Neutrophil (primary cell): ENCODE measurements at regions not wholly inside any gene's neighbourhood (a gene's known extent, or its start where the extent isn't known, plus 50 kb on each side); places are given as distances from the start of the nearest gene placed in this dataset.

Source experiments
- H3K27ac ChIP-seq: fragments of 200-600 bp; sonication (generic); 2 replicates; pipeline ENCODE4 v1.5.1; 2016; ENCODE audit warnings: mild to moderate bottlenecking, moderate library complexity
- H3K27me3 ChIP-seq: fragments of 200-600 bp; sonication (generic); 2 replicates; pipeline ENCODE4 v1.6.0; 2016; ENCODE audit warnings: mild to moderate bottlenecking
- H3K36me3 ChIP-seq: fragments of 200-600 bp; sonication (generic); 2 replicates; pipeline ENCODE4 v1.5.1; 2017
- H3K4me1 ChIP-seq, 2 experiments: fragments of 200-600 bp in 1 of 2; sonication (generic) in 1 of 2; 1 replicate in 1 of 2; 2 replicates in 1 of 2; pipeline versions ENCODE4 v1.5.1 to v1.6.1; 2013 to 2016; ENCODE audit warnings: low read depth in 1 of 2, low read length in 1 of 2, mild to moderate bottlenecking in 1 of 2, moderate library complexity in 1 of 2; ENCODE audit not compliant: control insufficient read depth in 1 of 2, insufficient read depth in 1 of 2
- H3K4me3 ChIP-seq, 2 experiments: fragments of 200-600 bp in 1 of 2; sonication (generic) in 1 of 2; 1 replicate in 1 of 2; 2 replicates in 1 of 2; pipeline ENCODE4 v1.5.1; 2013 to 2016; ENCODE audit warnings: low read depth in 1 of 2, low read length in 1 of 2, mild to moderate bottlenecking in 1 of 2, moderate library complexity in 1 of 2
- H3K9me3 ChIP-seq: fragments of 200-600 bp; sonication (generic); 2 replicates; pipeline ENCODE4 v1.5.1; 2016
- TF ChIP-seq, protein P1 (sequence below): fragments of 200-600 bp; sonication (generic); IDR thresholded peaks from 2 replicates; pipeline ENCODE4 v1.5.1; 2016; ENCODE audit warnings: antibody characterized with exemption

DNA sequence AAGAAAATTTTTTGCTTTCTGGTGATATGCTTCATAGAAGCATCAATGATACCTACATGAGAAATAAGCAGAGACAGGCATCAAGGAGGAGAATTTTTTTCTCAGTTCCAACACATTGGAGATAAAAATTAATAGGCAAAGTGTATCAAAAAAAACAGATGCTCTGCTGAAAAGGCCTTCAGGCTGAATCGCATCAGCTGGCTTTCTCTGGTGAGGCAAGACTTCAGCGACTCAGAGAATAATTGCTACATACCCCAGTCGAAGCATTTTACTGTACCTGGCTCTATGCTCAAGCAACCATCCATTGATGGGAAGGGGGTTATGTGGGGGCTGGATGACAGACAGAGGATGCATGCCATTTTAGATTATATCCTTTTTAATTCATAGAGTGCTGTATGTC lies 415.1 kb downstream of the TFAP2A start:
- H3K27ac ChIP-seq = no peak overlapping the region
- H3K4me1 ChIP-seq = no peaks in the 10 kb centered on the region
- TF ChIP-seq, protein P1, sequence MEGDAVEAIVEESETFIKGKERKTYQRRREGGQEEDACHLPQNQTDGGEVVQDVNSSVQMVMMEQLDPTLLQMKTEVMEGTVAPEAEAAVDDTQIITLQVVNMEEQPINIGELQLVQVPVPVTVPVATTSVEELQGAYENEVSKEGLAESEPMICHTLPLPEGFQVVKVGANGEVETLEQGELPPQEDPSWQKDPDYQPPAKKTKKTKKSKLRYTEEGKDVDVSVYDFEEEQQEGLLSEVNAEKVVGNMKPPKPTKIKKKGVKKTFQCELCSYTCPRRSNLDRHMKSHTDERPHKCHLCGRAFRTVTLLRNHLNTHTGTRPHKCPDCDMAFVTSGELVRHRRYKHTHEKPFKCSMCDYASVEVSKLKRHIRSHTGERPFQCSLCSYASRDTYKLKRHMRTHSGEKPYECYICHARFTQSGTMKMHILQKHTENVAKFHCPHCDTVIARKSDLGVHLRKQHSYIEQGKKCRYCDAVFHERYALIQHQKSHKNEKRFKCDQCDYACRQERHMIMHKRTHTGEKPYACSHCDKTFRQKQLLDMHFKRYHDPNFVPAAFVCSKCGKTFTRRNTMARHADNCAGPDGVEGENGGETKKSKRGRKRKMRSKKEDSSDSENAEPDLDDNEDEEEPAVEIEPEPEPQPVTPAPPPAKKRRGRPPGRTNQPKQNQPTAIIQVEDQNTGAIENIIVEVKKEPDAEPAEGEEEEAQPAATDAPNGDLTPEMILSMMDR = no peak
- no peak overlapping the region for H3K4me3 ChIP-seq
- H3K36me3 ChIP-seq = no peaks in the 10 kb centered on the region
- no peaks in the 10 kb centered on the region for H3K27me3 ChIP-seq
- H3K9me3 ChIP-seq = no peaks in the 10 kb centered on the region

DNA sequence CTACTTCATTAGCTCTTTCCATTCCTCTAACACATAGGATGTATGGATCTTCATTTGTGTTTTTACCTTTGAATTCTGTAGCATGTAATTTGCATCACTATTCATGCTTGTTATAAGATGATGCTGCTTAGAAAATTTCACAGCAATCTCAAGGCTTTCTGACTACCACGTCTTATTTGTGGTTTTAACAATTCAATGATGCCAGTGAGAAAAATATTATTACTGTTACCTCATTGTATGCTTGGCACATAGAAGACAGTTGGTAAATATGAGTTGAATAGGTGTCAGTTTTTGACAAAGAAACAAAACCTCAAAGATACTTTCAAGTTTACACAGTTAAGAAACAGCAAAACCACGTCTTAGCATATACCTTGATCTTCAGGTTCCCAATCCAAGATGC lies 428.6 kb downstream of the TFAP2A start:
- no peaks in the 10 kb centered on the region for H3K4me1 ChIP-seq
- no peaks in the 10 kb centered on the region for H3K36me3 ChIP-seq
- TF ChIP-seq, protein P1 = no peak

DNA sequence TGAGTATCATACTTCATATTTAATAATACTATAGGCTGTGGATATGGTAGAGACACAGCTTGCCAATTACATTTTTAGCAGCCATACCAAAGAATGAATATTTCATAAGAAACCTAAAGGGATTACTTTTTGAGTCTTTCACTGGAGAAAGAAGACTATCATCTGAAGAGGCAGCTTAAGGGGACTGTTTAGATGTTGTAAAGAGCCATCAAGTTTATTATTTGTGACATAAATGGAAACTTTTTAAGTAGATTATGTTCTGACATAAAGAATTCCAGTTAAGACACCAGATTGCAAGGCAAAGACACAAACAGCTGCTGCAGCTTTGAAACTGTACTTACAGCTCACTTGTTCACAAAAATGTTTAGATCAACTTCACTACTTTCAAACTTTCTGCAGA lies 429.4 kb downstream of the TFAP2A start:
- Histone ChIP-seq H3K27me3 (no peaks in the 10 kb centered on the region), H3K27ac (no peak overlapping the region), H3K36me3 (no peaks in the 10 kb centered on the region), H3K9me3 (no peaks in the 10 kb centered on the region), H3K4me3 (no peak overlapping the region), H3K4me1 (no peaks in the 10 kb centered on the region)
- TF ChIP-seq, protein P1 = no peak

More for the DNA sequence above, 428.6 kb downstream of the TFAP2A start:
- Histone ChIP-seq H3K27ac (no peak overlapping the region), H3K27me3 (no peaks in the 10 kb centered on the region), H3K4me3 (no peak overlapping the region), H3K9me3 (no peaks in the 10 kb centered on the region)

DNA sequence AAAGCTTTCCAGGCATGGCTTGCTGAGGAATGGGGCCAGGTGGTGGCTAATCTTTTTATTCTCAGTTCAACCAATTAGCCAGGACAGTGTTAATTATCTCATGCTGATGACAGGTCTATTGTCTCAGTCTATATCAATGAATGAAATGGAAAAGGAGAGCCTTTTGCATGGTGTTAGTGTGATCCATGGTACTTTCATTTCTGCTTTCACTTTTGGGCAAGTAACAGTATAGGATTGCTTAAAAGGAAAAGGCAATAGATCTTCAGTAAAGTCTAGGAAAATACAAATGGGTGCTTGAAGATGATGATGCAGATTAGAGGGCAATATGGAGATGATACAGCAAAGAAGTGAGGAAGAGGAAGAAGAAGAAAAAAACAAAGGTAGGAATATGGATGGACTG lies 430.3 kb downstream of the TFAP2A start:
- Histone ChIP-seq H3K27ac (no peak overlapping the region), H3K4me1 (no peaks in the 10 kb centered on the region), H3K27me3 (no peaks in the 10 kb centered on the region), H3K4me3 (no peak overlapping the region), H3K9me3 (no peaks in the 10 kb centered on the region), H3K36me3 (no peaks in the 10 kb centered on the region)
- TF ChIP-seq, protein P1 = no peak

DNA sequence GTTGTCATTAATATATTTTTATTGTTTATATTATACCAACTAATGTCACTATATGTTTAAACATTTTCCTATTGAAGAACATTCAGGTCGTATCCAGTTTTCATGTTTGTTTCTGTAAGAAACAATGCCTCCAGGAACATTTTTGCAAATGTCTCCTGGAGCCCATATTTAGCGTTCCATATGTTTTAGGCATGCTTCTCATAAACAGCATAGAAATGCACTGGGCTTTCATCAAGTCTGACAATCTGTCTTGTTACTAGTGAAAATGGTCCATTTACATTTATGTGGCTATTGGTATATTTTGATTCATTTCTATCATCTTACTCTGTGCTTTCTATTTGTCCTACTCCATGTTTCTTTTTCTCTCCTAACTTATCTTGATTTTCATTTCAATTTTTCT lies 431.7 kb downstream of the TFAP2A start:
- Histone ChIP-seq H3K27me3 (no peaks in the 10 kb centered on the region), H3K4me3 (no peak overlapping the region), H3K4me1 (no peaks in the 10 kb centered on the region), H3K9me3 (no peaks in the 10 kb centered on the region), H3K27ac (no peak overlapping the region), H3K36me3 (no peaks in the 10 kb centered on the region)
- TF ChIP-seq, protein P1 = no peak

DNA sequence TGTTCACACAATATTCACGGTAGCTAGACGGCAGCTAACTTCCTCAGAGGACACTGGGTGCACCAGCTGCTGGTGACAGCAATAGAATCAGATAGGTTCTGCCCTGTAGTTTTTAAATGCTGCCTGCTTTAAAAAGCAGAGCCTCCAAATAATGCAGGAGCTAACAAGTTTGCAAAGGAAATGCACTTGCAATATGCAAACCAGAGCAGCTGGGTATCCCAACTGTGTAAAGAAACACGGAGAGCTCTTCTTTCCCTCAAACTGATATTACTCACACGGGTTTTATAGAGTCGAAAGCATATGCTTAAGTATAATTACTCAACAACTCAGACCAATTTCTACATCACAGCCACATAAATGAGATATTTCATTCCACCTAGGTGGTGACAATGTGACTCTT lies 432.7 kb downstream of the TFAP2A start:
- TF ChIP-seq, protein P1 = no peak
- Histone ChIP-seq H3K36me3 (no peaks in the 10 kb centered on the region), H3K27me3 (no peaks in the 10 kb centered on the region), H3K4me1 (no peaks in the 10 kb centered on the region), H3K27ac (no peak overlapping the region), H3K4me3 (no peak overlapping the region), H3K9me3 (no peaks in the 10 kb centered on the region)
